ENCODE measurements at regions not wholly inside any gene's neighbourhood (a gene's known extent, or its start where the extent isn't known, plus 50 kb on each side); places are given as distances from the start of the nearest gene placed in this dataset.

DNA sequence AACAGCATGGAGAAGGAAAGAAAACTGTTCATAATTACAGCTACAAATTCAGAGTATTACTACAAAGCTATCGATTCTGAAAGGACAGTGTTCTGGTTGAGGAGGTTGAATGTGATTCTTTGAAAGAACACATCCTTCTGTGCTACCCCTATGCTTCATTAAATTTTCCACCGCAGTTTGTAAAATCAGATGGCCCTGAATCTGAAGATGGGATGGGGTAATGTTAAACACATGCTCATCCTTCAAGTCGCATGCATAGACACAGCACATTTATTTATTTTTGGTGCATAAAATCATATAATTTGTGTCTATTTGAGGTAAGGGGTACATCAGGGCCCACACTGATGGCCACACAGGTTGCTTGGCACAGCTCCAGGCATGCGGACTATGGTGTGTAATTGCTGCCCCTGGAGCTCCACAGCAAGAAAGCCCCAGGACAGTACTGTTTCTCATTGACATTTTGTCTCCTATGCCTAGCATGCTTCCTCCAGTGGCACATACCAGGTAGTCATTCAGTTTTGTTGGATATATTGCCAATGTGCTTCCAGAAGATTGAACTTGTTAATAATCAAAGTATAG lies 238.8 kb upstream of the TANK start:
- intact Hi-C loops (cut with DNase I), result no loop called here
- no peak for DNase-seq
- FAIRE-seq, result no peak
- Histone ChIP-seq H3K9me3 (ENCODE audit: control insufficient read depth in 2 of 3, insufficient read depth in 1 of 3, low read length in 3 of 3) (no peaks in the 10 kb centered on the region), H3K27me3 (ENCODE audit: control insufficient read depth, insufficient read depth, low read length) (no peaks in the 10 kb centered on the region), H3K9ac (ENCODE audit: low read length in 3 of 3) (no peak overlapping the region), H3K36me3 (ENCODE audit: control insufficient read depth in 2 of 3, insufficient read depth in 3 of 3, low read length in 3 of 3) (no peaks in the 10 kb centered on the region), H3K4me1 (ENCODE audit: control insufficient read depth in 2 of 3, insufficient read depth in 2 of 3, low read depth in 1 of 3, low read length in 3 of 3) (peaks cover 0 to 8% (median 0%) of the 10 kb centered on the region in 3 donors), H3K4me3 (ENCODE audit: low read length in 3 of 3) (no peak overlapping the region), H3K27ac (ENCODE audit: low read depth in 2 of 2, low read length in 2 of 2) (no peak overlapping the region)
- TF ChIP-seq, protein P1, sequence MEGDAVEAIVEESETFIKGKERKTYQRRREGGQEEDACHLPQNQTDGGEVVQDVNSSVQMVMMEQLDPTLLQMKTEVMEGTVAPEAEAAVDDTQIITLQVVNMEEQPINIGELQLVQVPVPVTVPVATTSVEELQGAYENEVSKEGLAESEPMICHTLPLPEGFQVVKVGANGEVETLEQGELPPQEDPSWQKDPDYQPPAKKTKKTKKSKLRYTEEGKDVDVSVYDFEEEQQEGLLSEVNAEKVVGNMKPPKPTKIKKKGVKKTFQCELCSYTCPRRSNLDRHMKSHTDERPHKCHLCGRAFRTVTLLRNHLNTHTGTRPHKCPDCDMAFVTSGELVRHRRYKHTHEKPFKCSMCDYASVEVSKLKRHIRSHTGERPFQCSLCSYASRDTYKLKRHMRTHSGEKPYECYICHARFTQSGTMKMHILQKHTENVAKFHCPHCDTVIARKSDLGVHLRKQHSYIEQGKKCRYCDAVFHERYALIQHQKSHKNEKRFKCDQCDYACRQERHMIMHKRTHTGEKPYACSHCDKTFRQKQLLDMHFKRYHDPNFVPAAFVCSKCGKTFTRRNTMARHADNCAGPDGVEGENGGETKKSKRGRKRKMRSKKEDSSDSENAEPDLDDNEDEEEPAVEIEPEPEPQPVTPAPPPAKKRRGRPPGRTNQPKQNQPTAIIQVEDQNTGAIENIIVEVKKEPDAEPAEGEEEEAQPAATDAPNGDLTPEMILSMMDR (IDR thresholded peaks at IDR 0.05; ENCODE audit: borderline replicate concordance, extremely low read depth, insufficient read depth), result no peak

DNA sequence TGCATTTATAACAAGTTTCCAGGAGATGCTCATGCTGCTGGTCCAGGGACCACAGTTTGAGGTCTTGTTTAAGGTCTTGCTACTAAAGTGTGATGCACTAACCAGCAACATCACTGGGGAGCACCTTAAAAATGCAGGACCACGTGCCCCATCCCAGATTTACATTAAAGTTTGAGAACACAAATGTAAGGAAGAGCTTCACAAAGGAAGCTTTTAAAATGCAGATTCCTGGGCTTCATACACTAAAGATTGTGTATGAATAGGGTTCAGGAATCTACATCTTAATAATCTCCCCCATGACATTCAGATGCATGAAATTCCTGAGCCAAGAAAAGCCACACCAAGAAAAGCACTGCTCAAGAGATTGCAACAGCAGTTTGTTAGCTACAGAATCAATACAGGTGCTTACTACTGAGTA lies 235.3 kb upstream of the TANK start:
- no peaks in the 10 kb centered on the region for H3K9me3 ChIP-seq (ENCODE audit: control insufficient read depth in 2 of 3, insufficient read depth in 1 of 3, low read length in 3 of 3)
- DNase-seq (no peak), FAIRE-seq (no peak)
- peaks cover 0 to 8% (median 0%) of the 10 kb centered on the region in 3 donors for H3K4me1 ChIP-seq (ENCODE audit: control insufficient read depth in 2 of 3, insufficient read depth in 2 of 3, low read depth in 1 of 3, low read length in 3 of 3)
- no peak overlapping the region for H3K27ac ChIP-seq (ENCODE audit: low read depth in 2 of 2, low read length in 2 of 2)
- TF ChIP-seq, protein P1 (IDR thresholded peaks at IDR 0.05; ENCODE audit: borderline replicate concordance, extremely low read depth, insufficient read depth), result no peak
- H3K4me3 ChIP-seq (ENCODE audit: low read length in 3 of 3), result no peak overlapping the region
- no peaks in the 10 kb centered on the region for H3K36me3 ChIP-seq (ENCODE audit: control insufficient read depth in 2 of 3, insufficient read depth in 3 of 3, low read length in 3 of 3)
- H3K9ac ChIP-seq (ENCODE audit: low read length in 3 of 3), result no peak overlapping the region
- H3K27me3 ChIP-seq (ENCODE audit: control insufficient read depth, insufficient read depth, low read length), result no peaks in the 10 kb centered on the region
- intact Hi-C loops (cut with DNase I), result no loop called here

DNA sequence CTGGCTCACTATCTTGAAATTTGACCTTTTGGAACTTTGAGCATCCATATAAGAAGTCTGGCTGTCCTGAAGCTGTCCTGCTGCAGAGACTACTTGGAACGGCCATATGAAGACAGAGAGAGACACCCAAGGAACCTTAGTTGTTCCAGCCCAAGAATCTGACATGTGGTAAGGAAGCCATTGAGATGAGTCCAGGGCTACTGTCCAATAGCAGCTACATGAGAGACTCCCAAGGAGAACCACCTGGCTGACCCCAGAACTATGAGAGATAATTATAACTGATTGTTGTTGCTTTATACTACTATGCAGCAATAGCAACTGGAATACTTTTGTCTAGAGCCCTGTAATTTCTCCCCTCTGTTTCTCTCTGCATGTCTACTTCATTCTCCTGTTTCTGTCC lies 234.3 kb upstream of the TANK start:
- FAIRE-seq (no peak), DNase-seq (no peak)
- no peaks in the 10 kb centered on the region for H3K9me3 ChIP-seq (ENCODE audit: control insufficient read depth in 2 of 3, insufficient read depth in 1 of 3, low read length in 3 of 3)
- no peak overlapping the region for H3K4me3 ChIP-seq (ENCODE audit: low read length in 3 of 3)
- no peak overlapping the region for H3K27ac ChIP-seq (ENCODE audit: low read depth in 2 of 2, low read length in 2 of 2)
- H3K27me3 ChIP-seq (ENCODE audit: control insufficient read depth, insufficient read depth, low read length), result no peaks in the 10 kb centered on the region
- H3K9ac ChIP-seq (ENCODE audit: low read length in 3 of 3), result no peak overlapping the region
- no peaks in the 10 kb centered on the region for H3K36me3 ChIP-seq (ENCODE audit: control insufficient read depth in 2 of 3, insufficient read depth in 3 of 3, low read length in 3 of 3)
- intact Hi-C loops (cut with DNase I), result no loop called here
- H3K4me1 ChIP-seq (ENCODE audit: control insufficient read depth in 2 of 3, insufficient read depth in 2 of 3, low read depth in 1 of 3, low read length in 3 of 3), result peaks cover 0 to 8% (median 0%) of the 10 kb centered on the region in 3 donors
- TF ChIP-seq, protein P1 (IDR thresholded peaks at IDR 0.05; ENCODE audit: borderline replicate concordance, extremely low read depth, insufficient read depth), result no peak

DNA sequence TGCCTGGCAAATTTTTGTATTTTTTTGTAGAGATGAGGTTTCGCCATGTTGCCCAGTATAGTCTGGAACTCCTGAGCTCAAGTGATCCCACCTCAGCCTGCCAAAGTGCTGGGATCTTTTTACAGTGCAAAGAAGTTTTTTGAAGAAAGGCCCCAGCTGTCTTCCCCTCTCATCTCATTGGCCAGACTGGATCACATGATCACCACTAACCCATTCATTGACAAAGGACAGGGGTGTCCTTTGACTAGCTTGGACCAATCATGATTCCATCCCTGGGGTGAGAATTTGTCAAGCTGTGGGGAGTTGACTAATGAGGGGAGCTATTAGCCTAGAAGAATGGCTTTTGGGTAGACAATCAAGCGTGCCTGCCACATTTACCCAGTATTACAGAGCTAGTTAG lies 232.9 kb upstream of the TANK start:
- no peak overlapping the region for H3K4me3 ChIP-seq (ENCODE audit: low read length in 3 of 3)
- H3K36me3 ChIP-seq (ENCODE audit: control insufficient read depth in 2 of 3, insufficient read depth in 3 of 3, low read length in 3 of 3), result no peaks in the 10 kb centered on the region
- intact Hi-C loops (cut with DNase I), result no loop called here
- H3K4me1 ChIP-seq (ENCODE audit: control insufficient read depth in 2 of 3, insufficient read depth in 2 of 3, low read depth in 1 of 3, low read length in 3 of 3), result no peaks in the 10 kb centered on the region
- no peak overlapping the region for H3K27ac ChIP-seq (ENCODE audit: low read depth in 2 of 2, low read length in 2 of 2)
- TF ChIP-seq, protein P1 (IDR thresholded peaks at IDR 0.05; ENCODE audit: borderline replicate concordance, extremely low read depth, insufficient read depth), result no peak
- H3K27me3 ChIP-seq (ENCODE audit: control insufficient read depth, insufficient read depth, low read length), result no peaks in the 10 kb centered on the region
- H3K9me3 ChIP-seq (ENCODE audit: control insufficient read depth in 2 of 3, insufficient read depth in 1 of 3, low read length in 3 of 3), result no peaks in the 10 kb centered on the region
- FAIRE-seq (no peak), DNase-seq (no peak)
- no peak overlapping the region for H3K9ac ChIP-seq (ENCODE audit: low read length in 3 of 3)
